ENCODE measurements at regions not wholly inside any gene's neighbourhood (a gene's known extent, or its start where the extent isn't known, plus 50 kb on each side); places are given as distances from the start of the nearest gene placed in this dataset.
"Not testable (repeated sequence)": the region's sequence is repeated elsewhere in the genome, so short reads cannot be mapped to it uniquely, and the experiment has no call there.

DNA sequence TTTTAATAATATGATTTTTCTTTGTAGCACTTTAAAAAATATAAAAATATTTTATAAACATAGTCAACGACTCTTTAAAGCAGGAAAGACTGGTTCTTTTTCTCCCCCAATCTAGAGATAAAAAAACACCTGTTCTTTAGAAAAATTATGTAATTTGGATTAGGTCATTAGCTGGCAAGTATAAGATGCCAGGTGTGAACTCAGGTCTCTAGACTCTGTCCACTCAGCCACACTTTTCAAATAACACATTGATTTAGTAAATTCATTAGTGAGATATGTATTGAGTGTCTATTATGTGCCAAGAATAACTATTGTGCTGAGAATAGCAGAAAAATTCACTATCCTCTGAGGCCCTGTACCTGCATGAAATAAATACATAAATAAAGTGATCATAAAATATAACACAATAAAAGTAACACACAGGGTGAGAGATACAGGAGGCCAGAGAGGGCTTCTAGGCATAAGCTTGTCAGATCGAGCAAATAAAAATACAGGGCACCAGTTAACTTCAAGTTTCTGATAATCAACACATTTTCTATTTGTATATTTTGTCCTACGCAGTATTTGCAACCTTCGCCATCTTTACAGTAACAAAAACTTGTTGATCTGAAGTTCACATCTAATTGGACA, 867.1 kb upstream of the GBE1 start:
- Histone ChIP-seq H3K27ac (no peak overlapping the region), H3K4me1 (ENCODE audit: control insufficient read depth in 1 of 2, low read depth in 2 of 2) (no peaks in the 10 kb centered on the region), H3K27me3 (replicated peaks; ENCODE audit: insufficient read depth) (no peaks in the 10 kb centered on the region), H3K9me3 (no peaks in the 10 kb centered on the region), H3K36me3 (no peaks in the 10 kb centered on the region), H3K4me3 (no peak overlapping the region)
- DNase-seq (ENCODE audit: low spot score) (no peak), ATAC-seq (ENCODE audit: insufficient number of reproducible peaks, low FRiP score, low read depth) (no peak)
- TF ChIP-seq, protein P1, sequence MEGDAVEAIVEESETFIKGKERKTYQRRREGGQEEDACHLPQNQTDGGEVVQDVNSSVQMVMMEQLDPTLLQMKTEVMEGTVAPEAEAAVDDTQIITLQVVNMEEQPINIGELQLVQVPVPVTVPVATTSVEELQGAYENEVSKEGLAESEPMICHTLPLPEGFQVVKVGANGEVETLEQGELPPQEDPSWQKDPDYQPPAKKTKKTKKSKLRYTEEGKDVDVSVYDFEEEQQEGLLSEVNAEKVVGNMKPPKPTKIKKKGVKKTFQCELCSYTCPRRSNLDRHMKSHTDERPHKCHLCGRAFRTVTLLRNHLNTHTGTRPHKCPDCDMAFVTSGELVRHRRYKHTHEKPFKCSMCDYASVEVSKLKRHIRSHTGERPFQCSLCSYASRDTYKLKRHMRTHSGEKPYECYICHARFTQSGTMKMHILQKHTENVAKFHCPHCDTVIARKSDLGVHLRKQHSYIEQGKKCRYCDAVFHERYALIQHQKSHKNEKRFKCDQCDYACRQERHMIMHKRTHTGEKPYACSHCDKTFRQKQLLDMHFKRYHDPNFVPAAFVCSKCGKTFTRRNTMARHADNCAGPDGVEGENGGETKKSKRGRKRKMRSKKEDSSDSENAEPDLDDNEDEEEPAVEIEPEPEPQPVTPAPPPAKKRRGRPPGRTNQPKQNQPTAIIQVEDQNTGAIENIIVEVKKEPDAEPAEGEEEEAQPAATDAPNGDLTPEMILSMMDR (IDR thresholded peaks at IDR 0.05), result no peak

DNA sequence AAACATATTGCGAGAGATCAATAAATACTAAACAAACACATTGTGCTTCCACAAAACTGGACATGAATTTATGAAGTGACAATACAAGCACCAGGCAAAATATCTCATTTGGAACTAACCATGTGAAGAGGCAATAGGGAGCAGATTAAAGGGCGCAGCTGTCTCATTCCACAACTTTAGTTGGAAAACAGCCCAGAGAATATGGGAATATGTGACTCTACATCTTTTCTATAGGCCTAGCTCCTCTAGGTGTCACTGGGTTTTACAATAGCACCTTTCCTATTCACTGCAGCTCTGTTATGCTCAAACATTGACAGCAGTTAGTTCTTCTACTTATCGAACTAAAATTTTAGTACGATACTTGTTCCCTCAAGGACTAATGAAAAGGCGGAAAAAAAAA, 866.3 kb upstream of the GBE1 start:
- TF ChIP-seq, protein P1 (IDR thresholded peaks at IDR 0.05), result no peak
- Histone ChIP-seq H3K36me3 (no peaks in the 10 kb centered on the region), H3K9me3 (no peaks in the 10 kb centered on the region), H3K27me3 (replicated peaks; ENCODE audit: insufficient read depth) (no peaks in the 10 kb centered on the region), H3K4me1 (ENCODE audit: control insufficient read depth in 1 of 2, low read depth in 2 of 2) (no peaks in the 10 kb centered on the region), H3K4me3 (no peak overlapping the region), H3K27ac (no peak overlapping the region)
- ATAC-seq (ENCODE audit: insufficient number of reproducible peaks, low FRiP score, low read depth), result no peak
- no peak for DNase-seq (ENCODE audit: low spot score)

DNA sequence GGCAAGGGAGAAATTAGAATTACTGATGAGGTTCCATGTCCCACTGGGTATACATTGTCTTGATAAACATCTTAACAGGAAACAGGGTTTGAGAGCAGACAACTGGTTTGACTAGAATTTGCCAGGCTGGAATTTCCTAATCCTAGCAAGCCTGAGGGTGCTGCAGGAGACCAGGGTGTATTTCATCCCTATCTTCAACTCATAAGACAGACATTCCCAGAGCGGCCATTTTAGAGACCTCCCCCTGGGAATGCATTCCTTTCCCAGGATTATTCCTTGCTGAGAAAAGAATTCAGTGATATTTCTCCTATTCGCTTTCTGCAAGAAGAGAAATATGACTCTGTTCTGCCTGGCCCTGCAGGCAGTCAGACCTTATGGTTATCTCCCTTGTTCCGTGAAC, 859.3 kb upstream of the GBE1 start:
- not testable (repeated sequence) for H3K27ac ChIP-seq; H3K36me3 ChIP-seq; H3K9me3 ChIP-seq; ATAC-seq (ENCODE audit: insufficient number of reproducible peaks, low FRiP score, low read depth); DNase-seq (ENCODE audit: low spot score); H3K4me3 ChIP-seq; H3K4me1 ChIP-seq (ENCODE audit: control insufficient read depth in 1 of 2, low read depth in 2 of 2); H3K27me3 ChIP-seq (replicated peaks; ENCODE audit: insufficient read depth)

DNA sequence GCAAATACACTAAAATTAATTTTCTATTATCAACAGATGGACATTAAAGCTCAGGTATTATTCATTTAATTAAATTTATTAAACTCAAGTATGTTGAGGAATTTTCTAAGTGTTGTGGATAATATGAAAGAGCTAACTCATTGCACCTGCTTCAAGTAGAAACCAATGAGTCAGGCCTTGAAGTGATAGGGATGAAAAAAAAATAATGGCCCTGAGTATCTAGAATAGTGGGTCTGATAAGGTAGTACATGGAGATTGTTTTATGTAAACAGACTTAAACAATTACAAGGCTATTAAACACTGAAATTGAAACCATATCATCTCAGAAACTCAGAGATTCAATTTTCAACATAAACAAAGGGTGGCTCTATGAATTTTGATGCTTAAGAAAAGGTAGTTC, 857.1 kb upstream of the GBE1 start:
- no peaks in the 10 kb centered on the region for H3K36me3 ChIP-seq
- no peak for DNase-seq (ENCODE audit: low spot score)
- no peak overlapping the region for H3K27ac ChIP-seq
- no peak overlapping the region for H3K4me3 ChIP-seq
- H3K27me3 ChIP-seq (replicated peaks; ENCODE audit: insufficient read depth), result no peaks in the 10 kb centered on the region
- no peaks in the 10 kb centered on the region for H3K4me1 ChIP-seq (ENCODE audit: control insufficient read depth in 1 of 2, low read depth in 2 of 2)
- TF ChIP-seq, protein P1 (IDR thresholded peaks at IDR 0.05), result no peak
- ATAC-seq (ENCODE audit: insufficient number of reproducible peaks, low FRiP score, low read depth), result no peak
- H3K9me3 ChIP-seq, result peaks cover 5% of the 10 kb centered on the region

DNA sequence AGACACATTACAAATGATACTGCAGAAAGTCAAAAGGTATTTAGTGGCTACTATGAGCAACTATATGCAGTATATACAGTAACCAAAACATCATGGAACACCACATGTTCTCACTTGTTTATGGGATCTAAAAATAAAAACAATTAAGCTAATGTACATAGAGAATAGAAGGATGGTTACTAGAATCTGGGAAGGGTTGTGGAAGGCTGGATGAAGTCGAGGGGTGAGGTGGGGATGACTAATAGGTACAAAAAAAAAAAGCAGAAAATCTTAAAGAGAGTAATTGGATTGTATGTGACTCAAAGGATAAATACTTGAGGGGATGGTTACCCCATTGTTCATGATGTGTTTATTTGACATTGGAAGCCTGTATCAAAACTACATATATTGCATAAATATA, 848.8 kb upstream of the GBE1 start:
- TF ChIP-seq, protein P1 (IDR thresholded peaks at IDR 0.05), result no peak
- Histone ChIP-seq H3K4me1 (ENCODE audit: control insufficient read depth in 1 of 2, low read depth in 2 of 2) (no peaks in the 10 kb centered on the region), H3K27me3 (replicated peaks; ENCODE audit: insufficient read depth) (no peaks in the 10 kb centered on the region), H3K27ac (no peak overlapping the region), H3K4me3 (no peak overlapping the region), H3K9me3 (no peaks in the 10 kb centered on the region), H3K36me3 (no peaks in the 10 kb centered on the region)
- DNase-seq (ENCODE audit: low spot score) (no peak), ATAC-seq (ENCODE audit: insufficient number of reproducible peaks, low FRiP score, low read depth) (no peak)

DNA sequence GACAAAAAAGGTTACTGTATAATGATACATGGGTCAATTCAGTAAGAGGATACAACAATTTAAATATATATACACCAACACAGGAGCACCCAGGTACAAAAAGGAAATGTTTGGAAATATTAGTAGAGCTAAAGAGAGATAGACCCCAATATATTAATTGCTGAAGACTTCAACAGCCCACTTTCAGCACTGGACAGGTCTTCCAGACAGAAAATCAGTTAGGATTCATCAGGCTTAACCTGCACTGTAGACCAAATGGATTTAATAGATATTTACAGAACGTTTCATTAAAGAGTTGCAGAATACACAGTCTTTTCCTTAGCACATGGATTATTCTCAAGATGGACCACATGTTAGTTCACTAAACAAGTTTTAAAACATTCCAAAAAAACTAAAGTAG, 845.9 kb upstream of the GBE1 start:
- no peak overlapping the region for H3K27ac ChIP-seq
- no peak overlapping the region for H3K4me3 ChIP-seq
- ATAC-seq (ENCODE audit: insufficient number of reproducible peaks, low FRiP score, low read depth), result no peak

More for the DNA sequence above, 845.9 kb upstream of the GBE1 start:
- Histone ChIP-seq H3K4me1 (ENCODE audit: control insufficient read depth in 1 of 2, low read depth in 2 of 2) (no peaks in the 10 kb centered on the region), H3K36me3 (no peaks in the 10 kb centered on the region), H3K27me3 (replicated peaks; ENCODE audit: insufficient read depth) (no peaks in the 10 kb centered on the region), H3K9me3 (no peaks in the 10 kb centered on the region)
- no peak for DNase-seq (ENCODE audit: low spot score)
- TF ChIP-seq, protein P1 (IDR thresholded peaks at IDR 0.05), result no peak

Measured in thoracic aorta (tissue), 2 donors.